Parathyroid adenoma (tissue), 2 donors: ENCODE measurements at regions not wholly inside any gene's neighbourhood (a gene's known extent, or its start where the extent isn't known, plus 50 kb on each side); places are given as distances from the start of the nearest gene placed in this dataset.

Experiments used
- H2AFZ ChIP-seq: fragments of 300-600 bp; sonication (generic); one replicate; pipeline ENCODE4 v1.7.0; 2017; ENCODE audit warnings: antibody characterized with exemption, mild to moderate bottlenecking
- H3K27ac ChIP-seq: fragments of 300-600 bp; sonication (generic); one replicate; pipeline ENCODE4 v1.7.0; 2017
- H3K27me3 ChIP-seq: fragments of 300-600 bp; sonication (generic); one replicate; pipeline ENCODE4 v1.7.0; 2017; ENCODE audit warnings: low read length; ENCODE audit not compliant: control insufficient read depth, insufficient read depth
- H3K36me3 ChIP-seq: fragments of 300-600 bp; sonication (generic); one replicate; pipeline ENCODE4 v1.7.0; 2017; ENCODE audit warnings: low read length; ENCODE audit not compliant: control insufficient read depth, insufficient read depth
- H3K4me1 ChIP-seq: fragments of 300-600 bp; sonication (generic); one replicate; pipeline ENCODE4 v1.7.0; 2017; ENCODE audit warnings: control low read depth
- H3K4me2 ChIP-seq: fragments of 300-600 bp; sonication (generic); one replicate; pipeline ENCODE4 v1.7.0; 2017; ENCODE audit warnings: low read length
- H3K4me3 ChIP-seq: fragments of 300-600 bp; sonication (generic); one replicate; pipeline ENCODE4 v1.7.0; 2017; ENCODE audit warnings: low read depth, low read length
- H3K79me2 ChIP-seq: fragments of 300-600 bp; sonication (generic); one replicate; pipeline ENCODE4 v1.7.0; 2017; ENCODE audit warnings: control low read depth
- H3K9ac ChIP-seq: fragments of 300-600 bp; sonication (generic); one replicate; pipeline ENCODE4 v1.7.0; 2017; ENCODE audit warnings: mild to moderate bottlenecking
- H3K9me3 ChIP-seq: fragments of 300-600 bp; sonication (generic); one replicate; pipeline ENCODE4 v1.7.0; 2017; ENCODE audit warnings: low read length; ENCODE audit not compliant: control insufficient read depth
- TF ChIP-seq, protein P1 (sequence below): fragments of 300-600 bp; sonication (generic); IDR thresholded peaks from one replicate; pipeline ENCODE4 v1.7.0; 2017; ENCODE audit warnings: antibody characterized with exemption, mild to moderate bottlenecking
- donor health status: primary hyperparathyroidism.

DNA sequence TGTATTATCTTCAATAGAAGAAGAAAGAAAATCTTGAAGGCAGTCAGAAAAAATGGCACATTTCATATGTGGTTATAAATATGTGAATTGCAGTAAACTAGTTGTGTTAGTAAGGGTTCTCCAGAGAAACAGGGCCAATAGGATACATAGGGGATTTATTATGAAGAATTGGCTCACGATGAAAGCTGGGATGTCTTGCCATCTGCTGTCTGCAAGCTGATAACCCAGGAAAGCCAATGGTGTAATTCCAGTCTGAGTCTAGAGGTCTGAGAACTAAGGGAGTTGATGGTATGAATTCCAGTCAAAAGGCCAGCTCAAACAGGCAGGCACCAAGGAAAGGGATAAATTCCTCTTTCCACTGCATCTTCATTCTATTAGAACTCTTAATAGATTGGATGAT lies 362.4 kb downstream of the KCNJ3 start:
- no peaks in the 10 kb centered on the region for H3K36me3 ChIP-seq
- no peak overlapping the region for H3K4me2 ChIP-seq
- H2AFZ ChIP-seq, result no peak overlapping the region
- H3K9ac ChIP-seq, result no peak overlapping the region
- no peaks in the 10 kb centered on the region for H3K79me2 ChIP-seq
- H3K9me3 ChIP-seq, result no peaks in the 10 kb centered on the region
- no peak overlapping the region for H3K4me3 ChIP-seq
- no peaks in the 10 kb centered on the region for H3K27me3 ChIP-seq
- no peaks in the 10 kb centered on the region for H3K4me1 ChIP-seq
- TF ChIP-seq, protein P1, sequence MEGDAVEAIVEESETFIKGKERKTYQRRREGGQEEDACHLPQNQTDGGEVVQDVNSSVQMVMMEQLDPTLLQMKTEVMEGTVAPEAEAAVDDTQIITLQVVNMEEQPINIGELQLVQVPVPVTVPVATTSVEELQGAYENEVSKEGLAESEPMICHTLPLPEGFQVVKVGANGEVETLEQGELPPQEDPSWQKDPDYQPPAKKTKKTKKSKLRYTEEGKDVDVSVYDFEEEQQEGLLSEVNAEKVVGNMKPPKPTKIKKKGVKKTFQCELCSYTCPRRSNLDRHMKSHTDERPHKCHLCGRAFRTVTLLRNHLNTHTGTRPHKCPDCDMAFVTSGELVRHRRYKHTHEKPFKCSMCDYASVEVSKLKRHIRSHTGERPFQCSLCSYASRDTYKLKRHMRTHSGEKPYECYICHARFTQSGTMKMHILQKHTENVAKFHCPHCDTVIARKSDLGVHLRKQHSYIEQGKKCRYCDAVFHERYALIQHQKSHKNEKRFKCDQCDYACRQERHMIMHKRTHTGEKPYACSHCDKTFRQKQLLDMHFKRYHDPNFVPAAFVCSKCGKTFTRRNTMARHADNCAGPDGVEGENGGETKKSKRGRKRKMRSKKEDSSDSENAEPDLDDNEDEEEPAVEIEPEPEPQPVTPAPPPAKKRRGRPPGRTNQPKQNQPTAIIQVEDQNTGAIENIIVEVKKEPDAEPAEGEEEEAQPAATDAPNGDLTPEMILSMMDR, result no peak
- H3K27ac ChIP-seq, result no peak overlapping the region

DNA sequence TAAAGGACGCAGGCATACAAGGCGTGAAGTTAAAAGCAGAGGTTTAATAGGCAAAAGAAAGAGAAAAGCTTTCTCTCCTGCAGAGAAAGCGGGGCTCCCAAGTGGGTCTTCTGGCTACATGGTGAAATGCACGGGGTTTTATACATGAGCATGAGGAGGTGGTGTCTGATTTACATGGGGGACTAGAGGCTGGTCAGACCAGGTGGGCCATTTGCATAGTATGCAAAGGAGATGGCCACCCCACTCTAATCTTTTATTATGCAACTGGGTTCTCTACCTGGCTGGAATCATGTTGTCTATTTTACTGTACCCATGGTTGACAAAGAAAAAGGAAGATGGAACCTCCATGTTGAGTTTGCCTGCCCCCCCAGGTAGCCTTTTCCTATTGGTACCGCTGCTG lies 356.2 kb downstream of the KCNJ3 start:
- Histone ChIP-seq H3K36me3 (no peaks in the 10 kb centered on the region), H3K79me2 (no peaks in the 10 kb centered on the region), H3K9ac (no peak overlapping the region), H2AFZ (no peak overlapping the region), H3K9me3 (no peaks in the 10 kb centered on the region), H3K27ac (no peak overlapping the region), H3K27me3 (no peaks in the 10 kb centered on the region), H3K4me3 (no peak overlapping the region), H3K4me2 (no peak overlapping the region), H3K4me1 (no peaks in the 10 kb centered on the region)
- TF ChIP-seq, protein P1, result no peak

DNA sequence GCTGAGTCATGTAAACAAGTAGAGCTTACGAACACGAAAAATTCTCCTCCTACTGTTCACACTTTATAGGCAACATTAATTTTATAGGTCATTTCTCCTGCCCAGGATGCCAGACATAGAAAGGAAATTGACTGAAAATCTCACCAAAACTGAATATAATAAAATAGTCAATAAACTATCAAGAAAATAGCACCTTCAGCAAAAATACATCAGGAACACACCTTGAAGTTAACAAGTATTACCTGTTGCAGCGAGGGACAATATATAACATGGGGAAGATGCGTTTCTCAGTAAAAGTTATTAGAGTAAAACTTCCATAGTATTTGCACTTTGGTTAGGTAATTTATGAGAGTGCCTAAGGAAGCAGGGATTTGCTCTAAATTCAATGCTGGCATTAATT lies 344.6 kb downstream of the KCNJ3 start:
- H3K4me1 ChIP-seq, result no peaks in the 10 kb centered on the region
- no peak overlapping the region for H3K27ac ChIP-seq
- no peaks in the 10 kb centered on the region for H3K36me3 ChIP-seq
- no peaks in the 10 kb centered on the region for H3K9me3 ChIP-seq
- no peak overlapping the region for H3K4me3 ChIP-seq
- H2AFZ ChIP-seq, result no peak overlapping the region
- no peaks in the 10 kb centered on the region for H3K27me3 ChIP-seq
- H3K9ac ChIP-seq, result no peak overlapping the region
- no peaks in the 10 kb centered on the region for H3K79me2 ChIP-seq
- TF ChIP-seq, protein P1, result no peak
- H3K4me2 ChIP-seq, result no peak overlapping the region

DNA sequence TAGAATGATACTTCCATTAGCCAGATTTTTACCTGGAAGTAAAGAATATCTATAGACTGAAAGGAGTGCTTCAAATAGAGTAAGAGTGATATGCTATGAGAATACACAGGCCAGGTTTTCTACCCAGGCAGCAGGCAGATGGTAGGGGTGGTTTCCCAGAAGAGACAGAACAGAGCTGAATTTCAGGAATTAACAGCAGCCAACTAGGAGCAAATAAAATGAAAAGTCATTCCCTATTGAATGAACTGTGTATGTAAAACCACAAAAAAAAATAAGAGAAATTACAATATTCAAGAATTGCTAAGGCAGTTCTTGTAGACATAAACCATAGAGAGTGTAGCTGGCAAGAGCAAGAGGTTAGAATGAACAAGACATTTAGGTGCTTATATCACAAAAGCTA lies 336.8 kb downstream of the KCNJ3 start:
- H3K27ac ChIP-seq, result no peak overlapping the region
- no peaks in the 10 kb centered on the region for H3K27me3 ChIP-seq
- H3K4me2 ChIP-seq, result no peak overlapping the region
- TF ChIP-seq, protein P1, result no peak
- no peaks in the 10 kb centered on the region for H3K36me3 ChIP-seq
- H3K9ac ChIP-seq, result no peak overlapping the region
- H2AFZ ChIP-seq, result no peak overlapping the region
- H3K4me1 ChIP-seq, result no peaks in the 10 kb centered on the region
- no peaks in the 10 kb centered on the region for H3K9me3 ChIP-seq
- H3K4me3 ChIP-seq, result no peak overlapping the region
- H3K79me2 ChIP-seq, result no peaks in the 10 kb centered on the region

DNA sequence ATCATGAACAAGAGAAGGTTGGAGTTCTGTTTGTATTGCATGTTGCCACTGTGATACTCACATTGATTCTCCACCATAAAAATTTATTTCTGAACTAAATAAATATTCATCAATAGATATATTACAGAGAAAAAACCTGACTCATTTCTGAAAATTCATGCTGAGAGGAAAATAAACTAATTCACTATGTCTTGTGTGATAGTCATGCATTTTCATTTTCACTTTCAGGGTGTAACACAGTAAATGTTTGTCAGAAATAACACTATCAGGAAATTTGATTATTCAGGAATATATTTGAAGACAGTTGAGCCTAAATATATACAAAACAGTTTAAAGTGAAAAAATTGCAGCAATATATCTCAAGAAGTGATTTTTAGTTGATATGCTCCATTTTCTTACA lies 335.2 kb downstream of the KCNJ3 start:
- Histone ChIP-seq H3K9me3 (no peaks in the 10 kb centered on the region), H3K4me1 (no peaks in the 10 kb centered on the region), H3K4me2 (no peak overlapping the region), H3K27ac (no peak overlapping the region), H3K79me2 (no peaks in the 10 kb centered on the region), H3K27me3 (no peaks in the 10 kb centered on the region), H2AFZ (no peak overlapping the region), H3K36me3 (no peaks in the 10 kb centered on the region), H3K4me3 (no peak overlapping the region), H3K9ac (no peak overlapping the region)
- TF ChIP-seq, protein P1, result no peak
